Lower leg skin (tissue), 4 donors: ENCODE measurements at regions not wholly inside any gene's neighbourhood (a gene's known extent, or its start where the extent isn't known, plus 50 kb on each side); places are given as distances from the start of the nearest gene placed in this dataset.
"Not testable (repeated sequence)": the region's sequence is repeated elsewhere in the genome, so short reads cannot be mapped to it uniquely, and the experiment has no call there.

ENCODE experiments used
- DNase-seq, 2 donors: peaks; one replicate each; pipeline ENCODE4 v3.0.0-alpha.2; 2019; ENCODE audit warnings: low spot score in 2 of 2
- H3K4me3 ChIP-seq: fragments of 200-600 bp; sonication (generic); 2 replicates; pipeline ENCODE4 v1.5.1; 2017; ENCODE audit warnings: mild to moderate bottlenecking, low read depth; ENCODE audit not compliant: poor library complexity, severe bottlenecking
- CTCF ChIP-seq, 3 donors: fragments of 450-650 bp; IDR thresholded peaks; one replicate each; pipeline ENCODE4 v1.5.1; 2016; ENCODE audit warnings: antibody characterized with exemption in 3 of 3, mild to moderate bottlenecking in 3 of 3, moderate library complexity in 2 of 3
- POLR2A ChIP-seq, 2 donors: fragments of 450-650 bp; IDR thresholded peaks; one replicate each; pipeline ENCODE4 v1.6.1; 2016 to 2017; ENCODE audit warnings: antibody characterized with exemption in 2 of 2, mild to moderate bottlenecking in 1 of 2, moderate library complexity in 1 of 2
- WGBS, 2 donors: methylation state at CpG; one replicate each; pipeline ENCODE4 v1.1.5; 2018; 5-methylcytosine and 5-hydroxymethylcytosine counted together
- intact Hi-C: fragments of 100-400 bp; cut with DNase I; formaldehyde crosslinking; loops from one replicate; pipeline ENCODE4 v1.15.0; 2023; ENCODE audit warnings: low total_unique reads

- peak in 2 of 3 donors; percentile 100 for TF ChIP-seq CTCF (IDR thresholded peaks at IDR 0.05)
- TF ChIP-seq POLR2A (IDR thresholded peaks at IDR 0.05), result peak; percentile 95 to 100
- WGBS, 2 donors, result 75 to 100% methylated on average over 1 of the region's 2 CpGs
Observed at GRCh38 chr17:26881195-26881594, 412.7 kb upstream of the WSB1 start.

GRCh38 chr17:26882097-26882761 lies 411.7 kb upstream of the WSB1 start:
- intact Hi-C loops, DNase-seq: not testable (repeated sequence)
- WGBS, 2 donors, result 71 to 78% methylated on average over 2 to 6 of the region's 9 CpGs

More at GRCh38 chr17:26881195-26881594, 412.7 kb upstream of the WSB1 start:
- DNase-seq, H3K4me3 ChIP-seq, intact Hi-C loops: not testable (repeated sequence)

GRCh38 chr17:26883878-26884740 lies 409.8 kb upstream of the WSB1 start:
- intact Hi-C loops, H3K4me3 ChIP-seq, DNase-seq: not testable (repeated sequence)
- 75 to 78% methylated on average over 13 of the region's 16 CpGs for WGBS, 2 donors

More at GRCh38 chr17:26882097-26882761, 411.7 kb upstream of the WSB1 start:
- not testable (repeated sequence) for H3K4me3 ChIP-seq

- 58 to 68% methylated on average over 4 of the region's 4 CpGs for WGBS, 2 donors
- H3K4me3 ChIP-seq, intact Hi-C loops, DNase-seq: not testable (repeated sequence)
Observed at GRCh38 chr17:26884741-26885059, 409.2 kb upstream of the WSB1 start.

- H3K4me3 ChIP-seq, intact Hi-C loops: not testable (repeated sequence)
- WGBS, 2 donors, result 64 to 68% methylated on average over 8 of the region's 8 CpGs
- DNase-seq, result peak in 1 of 2 donors; percentile 66
Observed at GRCh38 chr17:26885244-26885970, 408.5 kb upstream of the WSB1 start.
